AG04449 (cell line): ENCODE measurements at regions not wholly inside any gene's neighbourhood (a gene's known extent, or its start where the extent isn't known, plus 50 kb on each side); places are given as distances from the start of the nearest gene placed in this dataset.

Experiments used
- CTCF ChIA-PET: fragments of 350-600 bp; formaldehyde crosslinking; extraction: SDS; loops from one replicate; lab custom pipeline; 2021; ENCODE audit warnings: antibody characterized with exemption; lab: Yijun Ruan, JAX
- POLR2A ChIA-PET: fragments of 400-600, 350-600 bp; formaldehyde crosslinking; extraction: SDS; loops from one replicate; lab custom pipeline; 2020; ENCODE audit warnings: antibody characterized with exemption, inconsistent platforms; lab: Yijun Ruan, JAX
- DNase-seq: peaks from one replicate; pipeline ENCODE4 v3.0.0-alpha.2; 2010; ENCODE audit warnings: low read depth, low spot score
- H3K4me3 ChIP-seq: 2 replicates; pipeline ENCODE4 v1.5.1; 2011; ENCODE audit warnings: low read depth, mild to moderate bottlenecking, control low read depth, low read length
- TF ChIP-seq, protein P1 (sequence below): IDR thresholded peaks from one replicate; pipeline ENCODE4 v1.5.1; 2011; ENCODE audit warnings: mild to moderate bottlenecking, moderate library complexity, low read length, control low read depth, inconsistent platforms; ENCODE audit not compliant: insufficient read depth; ENCODE audit errors: missing control alignments

DNA sequence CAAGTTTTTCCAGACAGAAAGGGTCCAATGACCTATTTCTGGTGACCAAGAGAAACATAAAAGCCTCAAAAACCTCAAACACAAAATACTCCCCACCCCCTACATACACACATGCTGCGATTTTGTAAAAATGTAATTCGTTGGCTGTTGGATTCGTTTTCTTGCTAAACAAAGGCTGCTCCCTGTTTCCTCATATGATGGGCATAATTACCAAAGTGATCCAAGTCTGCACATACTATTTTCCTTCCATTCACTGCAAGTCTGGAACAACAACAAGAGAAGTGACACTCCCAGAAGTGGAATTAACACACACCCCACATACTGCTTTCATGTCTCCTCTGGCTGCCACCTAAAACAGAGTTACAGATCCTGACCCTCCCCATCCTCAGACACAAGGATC lies 131.9 kb downstream of the RAP2A start:
- POLR2A ChIA-PET: no interaction called here
- no peak overlapping the region for H3K4me3 ChIP-seq
- TF ChIP-seq, protein P1, sequence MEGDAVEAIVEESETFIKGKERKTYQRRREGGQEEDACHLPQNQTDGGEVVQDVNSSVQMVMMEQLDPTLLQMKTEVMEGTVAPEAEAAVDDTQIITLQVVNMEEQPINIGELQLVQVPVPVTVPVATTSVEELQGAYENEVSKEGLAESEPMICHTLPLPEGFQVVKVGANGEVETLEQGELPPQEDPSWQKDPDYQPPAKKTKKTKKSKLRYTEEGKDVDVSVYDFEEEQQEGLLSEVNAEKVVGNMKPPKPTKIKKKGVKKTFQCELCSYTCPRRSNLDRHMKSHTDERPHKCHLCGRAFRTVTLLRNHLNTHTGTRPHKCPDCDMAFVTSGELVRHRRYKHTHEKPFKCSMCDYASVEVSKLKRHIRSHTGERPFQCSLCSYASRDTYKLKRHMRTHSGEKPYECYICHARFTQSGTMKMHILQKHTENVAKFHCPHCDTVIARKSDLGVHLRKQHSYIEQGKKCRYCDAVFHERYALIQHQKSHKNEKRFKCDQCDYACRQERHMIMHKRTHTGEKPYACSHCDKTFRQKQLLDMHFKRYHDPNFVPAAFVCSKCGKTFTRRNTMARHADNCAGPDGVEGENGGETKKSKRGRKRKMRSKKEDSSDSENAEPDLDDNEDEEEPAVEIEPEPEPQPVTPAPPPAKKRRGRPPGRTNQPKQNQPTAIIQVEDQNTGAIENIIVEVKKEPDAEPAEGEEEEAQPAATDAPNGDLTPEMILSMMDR: no peak
- DNase-seq: no peak
- CTCF ChIA-PET: no interaction called here

DNA sequence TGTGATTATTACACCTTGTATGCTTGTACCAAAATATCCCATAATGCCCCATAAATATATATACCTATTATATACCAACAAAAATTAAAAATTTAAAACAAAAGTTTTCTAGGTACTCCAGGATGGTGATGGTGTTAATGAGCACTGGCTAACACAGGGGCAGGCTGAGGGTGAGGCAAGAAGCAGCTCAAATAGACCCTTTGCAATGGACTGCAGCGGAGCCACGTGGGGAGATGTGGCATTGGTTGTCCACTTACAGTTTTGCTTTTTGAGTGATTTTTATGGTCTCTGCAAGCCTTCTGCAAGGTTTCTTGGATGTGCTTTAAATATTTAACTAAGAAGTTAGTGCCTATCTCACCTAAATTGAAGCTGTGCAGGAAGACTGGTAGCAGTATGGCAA lies 132.9 kb downstream of the RAP2A start:
- ChIA-PET POLR2A (no interaction called here), CTCF (no interaction called here)
- DNase-seq: no peak
- H3K4me3 ChIP-seq: no peak overlapping the region
- TF ChIP-seq, protein P1: no peak

DNA sequence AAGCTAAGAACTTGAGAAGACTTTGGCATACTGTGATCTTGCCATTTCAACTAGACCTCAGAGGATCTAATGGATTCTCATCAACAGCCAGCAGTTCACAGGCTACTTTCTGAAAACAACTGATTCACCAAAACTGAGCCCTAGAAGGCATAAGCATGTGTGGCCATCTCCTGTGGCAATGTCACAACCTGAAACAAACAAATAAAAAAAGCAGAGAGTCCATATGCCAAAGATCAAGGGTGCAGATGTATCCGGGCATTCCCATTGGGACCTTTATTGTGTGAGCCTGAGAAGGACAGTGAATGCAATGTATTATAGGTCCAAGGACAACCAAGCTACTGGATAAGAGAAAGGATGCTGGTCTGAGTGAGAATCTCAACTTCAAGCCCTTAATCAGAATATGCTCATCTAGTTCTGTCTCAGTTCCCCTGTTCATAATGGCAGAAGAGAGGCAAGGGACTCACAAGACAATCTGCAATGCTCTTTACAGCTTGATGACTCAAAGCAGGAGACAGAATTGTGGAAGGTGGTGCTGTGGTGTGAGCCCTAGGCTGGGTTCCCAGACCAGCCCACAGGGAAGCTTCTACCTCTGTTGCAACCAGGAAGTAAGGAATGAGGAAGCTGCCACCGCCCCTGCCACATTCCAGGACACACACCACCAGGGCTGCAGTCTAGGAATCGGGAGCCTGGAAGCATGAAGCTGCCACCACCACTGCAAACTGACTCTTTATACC lies 133.7 kb downstream of the RAP2A start:
- no peak for DNase-seq
- ChIA-PET CTCF (interaction anchor here (1.6 to 2.0 kb wide), 2 partner anchors 24 to 457 kb away, joined by 3 to 8 read pairs; no protein-coding TSS in a partner anchor), POLR2A (no interaction called here)
- TF ChIP-seq, protein P1: no peak
- no peak overlapping the region for H3K4me3 ChIP-seq

DNA sequence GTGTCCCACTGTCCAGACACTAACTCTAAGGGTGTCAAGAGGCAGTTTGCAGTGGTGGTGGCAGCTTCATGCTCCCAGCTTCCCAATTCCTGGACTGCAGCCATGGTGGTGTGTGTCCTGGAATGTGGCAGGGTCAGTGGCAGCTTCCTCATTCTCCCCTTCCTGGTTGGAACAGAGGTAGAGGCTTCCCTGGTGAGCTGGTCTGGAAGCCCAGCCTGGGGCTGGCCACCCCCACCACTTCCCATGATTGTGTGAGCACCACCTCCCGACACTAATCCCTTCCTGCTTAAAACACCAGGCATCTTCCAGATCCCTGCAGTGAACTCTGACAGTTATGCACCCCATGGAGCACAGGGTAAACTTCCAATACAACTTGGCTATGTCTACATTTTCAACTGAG lies 134.9 kb downstream of the RAP2A start:
- ChIA-PET CTCF (interaction anchor here (1.6 to 2.0 kb wide), 2 partner anchors 23 to 459 kb away, joined by 3 to 8 read pairs; no protein-coding TSS in a partner anchor), POLR2A (no interaction called here)
- no peak for DNase-seq
- no peak overlapping the region for H3K4me3 ChIP-seq
- TF ChIP-seq, protein P1: no peak

DNA sequence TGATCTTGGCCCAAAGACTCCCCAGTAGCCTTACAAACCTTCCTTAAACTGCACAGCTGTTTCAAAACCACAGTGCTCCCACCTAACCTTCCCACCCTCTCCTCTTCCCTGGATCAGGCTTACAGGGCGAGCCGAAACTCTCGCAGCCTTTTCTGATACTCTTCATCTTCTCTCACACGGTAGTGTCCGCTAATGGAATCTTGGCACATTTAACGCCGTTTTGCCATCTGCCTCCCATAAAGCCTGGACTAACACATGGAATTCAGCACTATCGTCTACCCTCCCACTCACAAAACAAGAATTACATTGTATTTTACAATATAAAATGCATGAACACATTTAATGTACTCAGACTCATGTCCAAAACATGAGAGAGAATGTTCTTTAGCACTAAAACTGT lies 135.9 kb downstream of the RAP2A start:
- CTCF ChIA-PET: no interaction called here
- POLR2A ChIA-PET: no interaction called here
- TF ChIP-seq, protein P1: no peak
- H3K4me3 ChIP-seq: no peak overlapping the region
- DNase-seq: no peak

DNA sequence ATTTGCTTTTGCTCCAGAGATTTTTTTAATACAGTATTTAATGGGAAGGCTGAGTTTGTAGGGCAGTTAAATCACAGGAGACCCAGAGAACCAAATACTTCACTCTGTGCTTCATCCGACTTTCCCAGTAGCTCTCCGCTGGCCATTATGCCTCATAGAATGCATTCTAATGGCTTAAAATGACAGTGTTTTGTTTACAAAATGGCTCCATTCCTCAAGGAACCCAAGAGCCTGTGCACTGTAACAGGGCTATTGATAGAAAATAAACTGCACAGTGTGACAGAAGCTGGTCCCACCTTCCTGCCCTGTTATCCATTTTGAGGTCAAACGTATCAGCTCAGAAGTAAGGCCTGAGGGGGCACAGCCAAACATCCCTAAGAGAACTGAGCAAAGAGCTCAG lies 136.5 kb downstream of the RAP2A start:
- CTCF ChIA-PET: no interaction called here
- no peak for DNase-seq
- H3K4me3 ChIP-seq: no peak overlapping the region
- POLR2A ChIA-PET: no interaction called here
- TF ChIP-seq, protein P1: no peak
